Vagina (tissue), 2 donors: ENCODE measurements at regions not wholly inside any gene's neighbourhood (a gene's known extent, or its start where the extent isn't known, plus 50 kb on each side); places are given as distances from the start of the nearest gene placed in this dataset.

Experiments
- CTCF ChIP-seq, 3 experiments: fragments of 450-650 bp in 2 of 3; fragments of 200-600 bp in 1 of 3; sonication (generic) in 1 of 3; IDR thresholded peaks; one replicate each; pipeline ENCODE4 v1.5.1; 2017 to 2019; ENCODE audit warnings: antibody characterized with exemption in 3 of 3, mild to moderate bottlenecking in 2 of 3, moderate library complexity in 2 of 3
- POLR2A ChIP-seq, 2 donors: fragments of 450-650 bp; IDR thresholded peaks; one replicate each; pipeline ENCODE4 v1.6.1; 2017; ENCODE audit warnings: antibody characterized with exemption in 2 of 2, mild to moderate bottlenecking in 2 of 2, moderate library complexity in 2 of 2
- POLR2AphosphoS5 ChIP-seq, 2 donors: sonication (generic); formaldehyde crosslinking; IDR thresholded peaks; one replicate each; pipeline ENCODE4 v1.9.0; 2017; ENCODE audit warnings: antibody characterized with exemption in 2 of 2, mild to moderate bottlenecking in 2 of 2, low read depth in 1 of 2; ENCODE audit not compliant: insufficient read depth in 1 of 2

- TF ChIP-seq CTCF (IDR thresholded peaks at IDR 0.05) = no peak
- no peak for TF ChIP-seq POLR2AphosphoS5 (IDR thresholded peaks at IDR 0.05; ENCODE audit: insufficient read depth in 1 of 2, low read depth in 1 of 2)
- TF ChIP-seq POLR2A (IDR thresholded peaks at IDR 0.05) = no peak
These were observed 313.3 kb upstream of the NFIA start for GRCh38 chr1:60769082-60769481.
